ENCODE measurements at regions not wholly inside any gene's neighbourhood (a gene's known extent, or its start where the extent isn't known, plus 50 kb on each side); places are given as distances from the start of the nearest gene placed in this dataset.
A peak's percentile ranks its signal among the peaks of the same experiment; 100 is the strongest.
"Not testable (repeated sequence)": the region's sequence is repeated elsewhere in the genome, so short reads cannot be mapped to it uniquely, and the experiment has no call there.

- CTCF ChIA-PET; POLR2A ChIA-PET; H3K4me1 ChIP-seq (ENCODE audit: control insufficient read depth, insufficient read depth, low read length); H3K9me3 ChIP-seq (ENCODE audit: control insufficient read depth, insufficient read depth, low read depth, low read length); H3K36me3 ChIP-seq (ENCODE audit: control insufficient read depth in 2 of 2, insufficient read depth in 1 of 2, low read length in 2 of 2); H3K4me3 ChIP-seq (ENCODE audit: low read depth, low read length); H3K27ac ChIP-seq (ENCODE audit: extremely low read depth, low read depth, low read length): not testable (repeated sequence)
Measured at GRCh38 chr2:91604629-91605028, 2913.2 kb downstream of the RPIA start.

DNA sequence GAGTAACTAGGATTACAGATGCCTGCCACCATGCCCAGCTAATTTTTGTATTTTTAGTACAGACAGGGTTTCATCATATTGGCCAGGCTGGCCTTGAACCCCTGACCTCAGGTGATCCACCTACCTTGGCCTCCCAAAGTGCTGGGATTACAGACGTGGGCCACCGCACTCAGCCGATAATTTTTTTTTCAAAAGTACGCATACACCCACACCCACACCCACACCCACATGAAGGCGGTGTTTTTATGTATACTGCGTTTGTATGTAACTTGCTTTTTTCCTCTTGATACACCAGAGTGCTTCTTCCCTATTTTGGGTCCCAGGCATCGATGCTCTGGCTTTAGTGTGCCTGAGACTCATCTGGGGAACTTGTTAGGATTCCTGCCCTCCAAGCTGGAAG, 2932.3 kb downstream of the RPIA start:
- H3K9me3 ChIP-seq (ENCODE audit: control insufficient read depth, insufficient read depth, low read depth, low read length); H3K27ac ChIP-seq (ENCODE audit: extremely low read depth, low read depth, low read length); POLR2A ChIA-PET; H3K36me3 ChIP-seq (ENCODE audit: control insufficient read depth in 2 of 2, insufficient read depth in 1 of 2, low read length in 2 of 2); CTCF ChIA-PET; H3K4me1 ChIP-seq (ENCODE audit: control insufficient read depth, insufficient read depth, low read length); H3K4me3 ChIP-seq (ENCODE audit: low read depth, low read length): not testable (repeated sequence)
- 0 out of 2 replicates have a peak, but pooled peaks have one; percentile 16 for TF ChIP-seq EGR2 (tag by site-specific recombination; IDR thresholded peaks at IDR 0.05; ENCODE audit: low read depth)

DNA sequence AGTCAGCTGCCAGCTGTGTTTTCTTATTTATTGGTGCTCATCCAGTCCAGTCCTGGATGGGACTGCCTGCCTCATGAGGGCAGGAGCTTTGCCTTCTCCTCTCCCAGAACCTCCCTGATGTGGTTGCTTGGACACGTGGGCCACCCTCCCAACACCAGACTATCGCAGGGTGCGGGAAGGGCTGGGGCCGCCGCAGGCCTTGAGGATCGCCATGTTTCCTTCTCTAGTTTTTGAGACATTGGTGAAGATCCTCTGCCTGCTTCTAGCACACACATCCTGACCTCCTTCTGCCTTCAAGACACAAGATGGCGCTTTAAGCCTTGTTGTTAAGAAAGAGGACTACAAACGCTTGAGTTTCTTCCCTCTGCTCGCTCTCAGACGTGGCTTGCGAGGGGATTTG, 2937.0 kb downstream of the RPIA start:
- POLR2A ChIA-PET; H3K27ac ChIP-seq (ENCODE audit: extremely low read depth, low read depth, low read length); H3K4me1 ChIP-seq (ENCODE audit: control insufficient read depth, insufficient read depth, low read length); H3K4me3 ChIP-seq (ENCODE audit: low read depth, low read length); H3K9me3 ChIP-seq (ENCODE audit: control insufficient read depth, insufficient read depth, low read depth, low read length); CTCF ChIA-PET; H3K36me3 ChIP-seq (ENCODE audit: control insufficient read depth in 2 of 2, insufficient read depth in 1 of 2, low read length in 2 of 2): not testable (repeated sequence)

DNA sequence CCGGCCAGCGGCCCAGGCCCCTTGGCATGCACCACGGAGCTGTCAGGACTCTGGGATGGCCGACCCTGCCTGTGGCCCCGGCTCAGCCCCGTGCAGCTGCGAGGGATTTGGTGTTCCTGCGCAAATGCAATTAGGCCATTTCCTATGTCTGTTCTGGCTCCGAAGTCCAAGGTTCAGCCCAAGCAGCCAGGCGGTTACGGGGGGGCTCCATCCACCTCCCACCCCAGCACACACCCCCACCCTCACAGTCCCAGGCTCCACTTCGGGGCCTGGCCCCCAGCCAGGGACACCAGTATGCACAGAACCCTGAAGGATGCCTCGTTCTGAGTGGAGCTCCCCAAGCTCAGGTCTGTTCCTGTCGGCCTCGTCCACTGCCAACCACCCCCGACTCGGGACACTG, 2965.7 kb downstream of the RPIA start:
- H3K36me3 ChIP-seq (ENCODE audit: control insufficient read depth in 2 of 2, insufficient read depth in 1 of 2, low read length in 2 of 2); H3K9me3 ChIP-seq (ENCODE audit: control insufficient read depth, insufficient read depth, low read depth, low read length); H3K4me3 ChIP-seq (ENCODE audit: low read depth, low read length); CTCF ChIA-PET; H3K4me1 ChIP-seq (ENCODE audit: control insufficient read depth, insufficient read depth, low read length); H3K27ac ChIP-seq (ENCODE audit: extremely low read depth, low read depth, low read length); POLR2A ChIA-PET: not testable (repeated sequence)

DNA sequence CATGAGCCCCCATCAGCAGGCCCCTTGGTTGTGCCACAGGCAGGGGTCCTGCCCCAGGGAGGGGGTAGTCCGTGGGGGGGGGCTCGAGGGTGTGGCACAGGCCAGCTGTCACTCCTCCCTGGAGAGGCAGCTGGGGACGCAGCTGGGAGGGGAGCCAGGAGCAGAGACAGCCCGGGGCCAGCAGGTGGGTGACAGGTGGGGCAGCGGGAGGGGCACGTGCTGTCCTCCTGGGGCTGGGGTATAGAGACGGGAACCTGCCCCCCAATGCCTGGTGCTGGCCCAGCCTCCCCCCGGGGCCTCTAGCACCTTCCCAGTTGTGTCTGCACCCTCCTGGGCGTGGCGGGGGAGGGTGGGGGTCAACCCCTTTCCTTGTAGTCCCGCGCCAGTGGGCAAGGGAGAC, 2966.9 kb downstream of the RPIA start:
- H3K4me3 ChIP-seq (ENCODE audit: low read depth, low read length); H3K9me3 ChIP-seq (ENCODE audit: control insufficient read depth, insufficient read depth, low read depth, low read length); H3K4me1 ChIP-seq (ENCODE audit: control insufficient read depth, insufficient read depth, low read length); H3K27ac ChIP-seq (ENCODE audit: extremely low read depth, low read depth, low read length); H3K36me3 ChIP-seq (ENCODE audit: control insufficient read depth in 2 of 2, insufficient read depth in 1 of 2, low read length in 2 of 2); CTCF ChIA-PET; POLR2A ChIA-PET: not testable (repeated sequence)

DNA sequence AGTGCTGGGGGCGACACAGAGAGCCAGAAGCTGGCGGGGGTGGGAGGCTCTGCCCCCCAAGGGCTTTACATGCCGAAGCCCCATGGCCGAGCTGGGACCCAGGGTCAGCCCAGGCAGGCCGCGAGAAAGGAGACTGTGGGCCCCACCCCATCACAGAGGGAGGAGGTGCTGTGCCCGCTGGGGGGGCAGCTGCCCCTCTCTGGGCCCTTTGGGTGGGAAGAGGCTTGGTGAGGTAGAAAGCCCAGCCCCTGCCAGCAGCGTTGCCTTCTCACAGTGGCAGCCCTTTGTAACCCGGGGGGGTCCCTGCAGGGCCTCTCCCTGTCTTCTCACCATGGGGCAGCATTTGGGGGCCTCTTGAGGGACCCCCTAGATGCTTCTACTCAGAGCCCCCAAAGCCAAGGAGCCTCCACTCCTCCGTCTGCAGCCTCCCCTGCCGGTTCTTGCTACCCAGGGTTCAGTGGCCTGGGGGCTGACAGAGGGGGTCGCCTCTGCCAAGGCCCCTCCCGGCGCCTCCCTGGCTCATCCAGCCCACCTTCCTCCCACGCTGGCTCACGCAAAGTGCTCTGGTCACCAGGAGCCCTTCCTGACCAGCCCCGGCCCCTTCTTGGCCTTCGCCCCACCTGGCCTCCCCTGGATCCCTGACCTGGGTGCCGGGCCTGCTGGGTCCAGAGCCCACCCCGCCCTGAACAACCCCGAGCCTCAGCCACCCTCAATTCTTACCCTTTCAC, 2967.9 kb downstream of the RPIA start:
- H3K4me1 ChIP-seq (ENCODE audit: control insufficient read depth, insufficient read depth, low read length); H3K36me3 ChIP-seq (ENCODE audit: control insufficient read depth in 2 of 2, insufficient read depth in 1 of 2, low read length in 2 of 2); POLR2A ChIA-PET; H3K9me3 ChIP-seq (ENCODE audit: control insufficient read depth, insufficient read depth, low read depth, low read length); H3K27ac ChIP-seq (ENCODE audit: extremely low read depth, low read depth, low read length); H3K4me3 ChIP-seq (ENCODE audit: low read depth, low read length); CTCF ChIA-PET: not testable (repeated sequence)

- H3K4me3 ChIP-seq (ENCODE audit: low read depth, low read length); H3K27ac ChIP-seq (ENCODE audit: extremely low read depth, low read depth, low read length); POLR2A ChIA-PET; H3K4me1 ChIP-seq (ENCODE audit: control insufficient read depth, insufficient read depth, low read length); H3K9me3 ChIP-seq (ENCODE audit: control insufficient read depth, insufficient read depth, low read depth, low read length); CTCF ChIA-PET; H3K36me3 ChIP-seq (ENCODE audit: control insufficient read depth in 2 of 2, insufficient read depth in 1 of 2, low read length in 2 of 2): not testable (repeated sequence)
Measured at GRCh38 chr2:91659917-91660275, 2968.4 kb downstream of the RPIA start.

DNA sequence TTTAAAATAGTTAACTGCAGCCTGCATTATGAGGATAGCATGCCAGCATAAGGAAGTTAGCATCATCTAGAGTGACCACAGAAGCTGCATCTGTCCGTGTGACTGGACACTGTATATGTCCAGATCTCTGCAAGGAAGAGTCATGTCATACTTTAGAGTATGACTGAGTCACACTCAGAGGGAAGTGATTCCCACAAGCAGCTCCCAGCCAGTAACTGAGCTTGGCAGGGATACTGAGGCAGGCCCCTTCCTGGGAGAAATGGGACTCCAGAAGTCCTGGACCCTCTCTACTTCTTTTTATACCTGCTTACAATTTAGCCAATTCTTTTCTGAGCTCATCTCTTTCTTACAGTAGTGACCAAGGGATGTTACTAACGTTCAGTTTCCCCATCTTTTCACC, 2975.9 kb downstream of the RPIA start:
- CTCF ChIA-PET; H3K9me3 ChIP-seq (ENCODE audit: control insufficient read depth, insufficient read depth, low read depth, low read length); H3K27ac ChIP-seq (ENCODE audit: extremely low read depth, low read depth, low read length); H3K4me3 ChIP-seq (ENCODE audit: low read depth, low read length); POLR2A ChIA-PET; H3K4me1 ChIP-seq (ENCODE audit: control insufficient read depth, insufficient read depth, low read length); H3K36me3 ChIP-seq (ENCODE audit: control insufficient read depth in 2 of 2, insufficient read depth in 1 of 2, low read length in 2 of 2): not testable (repeated sequence)

GRCh38 chr2:91685541-91685940, 2994.1 kb downstream of the RPIA start:
- H3K4me1 ChIP-seq (ENCODE audit: control insufficient read depth, insufficient read depth, low read length); H3K4me3 ChIP-seq (ENCODE audit: low read depth, low read length); H3K27ac ChIP-seq (ENCODE audit: extremely low read depth, low read depth, low read length); CTCF ChIA-PET; H3K9me3 ChIP-seq (ENCODE audit: control insufficient read depth, insufficient read depth, low read depth, low read length); POLR2A ChIA-PET; H3K36me3 ChIP-seq (ENCODE audit: control insufficient read depth in 2 of 2, insufficient read depth in 1 of 2, low read length in 2 of 2): not testable (repeated sequence)

DNA sequence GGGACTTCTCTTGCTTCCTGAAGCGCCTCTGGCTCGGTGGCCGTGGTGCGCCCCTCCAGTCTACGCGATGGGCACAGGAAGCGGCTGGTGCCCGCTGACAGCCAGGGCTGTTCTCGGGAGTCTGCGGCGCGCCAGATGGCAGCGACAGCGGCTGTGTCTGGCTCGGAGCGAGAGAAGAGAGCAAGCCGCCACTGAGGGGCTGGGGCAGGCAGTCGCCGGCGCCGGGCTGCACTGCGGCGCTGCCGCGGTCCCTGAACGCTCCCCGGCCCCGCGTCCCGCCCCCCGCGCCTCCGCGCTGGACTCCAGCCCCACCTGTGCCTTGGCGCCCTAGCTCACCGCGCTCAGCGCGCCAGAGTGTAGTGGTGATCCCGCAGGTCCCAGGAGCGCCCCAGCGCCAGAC, 2994.6 kb downstream of the RPIA start:
- POLR2A ChIA-PET; H3K9me3 ChIP-seq (ENCODE audit: control insufficient read depth, insufficient read depth, low read depth, low read length); H3K4me1 ChIP-seq (ENCODE audit: control insufficient read depth, insufficient read depth, low read length); H3K4me3 ChIP-seq (ENCODE audit: low read depth, low read length); H3K36me3 ChIP-seq (ENCODE audit: control insufficient read depth in 2 of 2, insufficient read depth in 1 of 2, low read length in 2 of 2); H3K27ac ChIP-seq (ENCODE audit: extremely low read depth, low read depth, low read length); CTCF ChIA-PET: not testable (repeated sequence)
